NB4 (cell line): ENCODE measurements at regions not wholly inside any gene's neighbourhood (a gene's known extent, or its start where the extent isn't known, plus 50 kb on each side); places are given as distances from the start of the nearest gene placed in this dataset.

Source experiments
- DNase-seq: peaks from one replicate; pipeline ENCODE4 v3.0.0; 2010; ENCODE audit warnings: low read depth
- H3K4me3 ChIP-seq: one replicate; pipeline ENCODE4 v1.5.1; 2011; ENCODE audit warnings: mild to moderate bottlenecking, low read depth, low read length, moderate library complexity
- CTCF ChIP-seq: IDR thresholded peaks from one replicate; pipeline ENCODE4 v1.5.1; 2012; ENCODE audit warnings: low read depth, low read length
- MYC ChIP-seq: IDR thresholded peaks from 2 replicates; pipeline ENCODE4 v1.6.1; 2011; ENCODE audit warnings: low read depth, low read length
- POLR2A ChIP-seq: IDR thresholded peaks from 2 replicates; pipeline ENCODE4 v1.6.1; 2011; ENCODE audit warnings: mild to moderate bottlenecking; ENCODE audit not compliant: insufficient read length; ENCODE audit errors: extremely low read depth
- TF ChIP-seq, protein P1 (sequence below): IDR thresholded peaks from 2 replicates; pipeline ENCODE4 v1.6.1; 2011; ENCODE audit warnings: low read depth, low read length

DNA sequence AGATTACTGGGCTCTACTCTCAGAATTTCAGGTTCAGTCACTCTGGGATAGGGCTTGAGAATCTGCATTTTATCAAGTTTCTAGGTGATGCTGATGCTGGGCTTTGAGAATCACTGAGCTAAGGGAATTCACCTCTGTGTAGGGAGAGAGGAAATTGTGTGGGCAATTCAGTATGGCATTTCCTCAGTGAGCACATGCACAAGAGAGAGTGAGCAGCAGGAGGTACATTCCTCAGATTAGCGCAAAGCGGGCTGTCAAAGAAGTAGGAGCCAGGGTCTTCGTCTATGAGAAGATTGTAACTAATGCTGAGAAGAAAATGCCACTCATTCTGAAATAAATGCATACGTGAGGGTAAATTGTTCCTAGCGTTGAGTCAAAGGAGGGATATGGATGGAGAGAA, 175.9 kb downstream of the KIF4B start:
- TF ChIP-seq POLR2A (no peak), CTCF (no peak), MYC (no peak)
- TF ChIP-seq, protein P1, sequence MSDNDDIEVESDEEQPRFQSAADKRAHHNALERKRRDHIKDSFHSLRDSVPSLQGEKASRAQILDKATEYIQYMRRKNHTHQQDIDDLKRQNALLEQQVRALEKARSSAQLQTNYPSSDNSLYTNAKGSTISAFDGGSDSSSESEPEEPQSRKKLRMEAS = no peak
- H3K4me3 ChIP-seq = no peak overlapping the region
- no peak for DNase-seq

- TF ChIP-seq CTCF = no peak
- TF ChIP-seq, protein P1 = no peak
- no peak for TF ChIP-seq MYC
- TF ChIP-seq POLR2A = no peak
- DNase-seq = no peak
- no peak overlapping the region for H3K4me3 ChIP-seq
These were observed 176.4 kb downstream of the KIF4B start for GRCh38 chr5:155189981-155190380.

- no peak overlapping the region for H3K4me3 ChIP-seq
- no peak for DNase-seq
- TF ChIP-seq MYC = no peak
- TF ChIP-seq CTCF = no peak
- TF ChIP-seq POLR2A = no peak
- TF ChIP-seq, protein P1 = no peak
These were observed 179.5 kb downstream of the KIF4B start for GRCh38 chr5:155193029-155193428.

GRCh38 chr5:155193483-155194107, 180.0 kb downstream of the KIF4B start:
- DNase-seq = no peak
- TF ChIP-seq, protein P1 = no peak
- TF ChIP-seq CTCF (no peak), POLR2A (no peak), MYC (no peak)
- H3K4me3 ChIP-seq = no peak overlapping the region

GRCh38 chr5:155200608-155201007, 187.1 kb downstream of the KIF4B start:
- no peak for TF ChIP-seq MYC
- TF ChIP-seq, protein P1 = no peak
- no peak for DNase-seq
- no peak overlapping the region for H3K4me3 ChIP-seq

DNA sequence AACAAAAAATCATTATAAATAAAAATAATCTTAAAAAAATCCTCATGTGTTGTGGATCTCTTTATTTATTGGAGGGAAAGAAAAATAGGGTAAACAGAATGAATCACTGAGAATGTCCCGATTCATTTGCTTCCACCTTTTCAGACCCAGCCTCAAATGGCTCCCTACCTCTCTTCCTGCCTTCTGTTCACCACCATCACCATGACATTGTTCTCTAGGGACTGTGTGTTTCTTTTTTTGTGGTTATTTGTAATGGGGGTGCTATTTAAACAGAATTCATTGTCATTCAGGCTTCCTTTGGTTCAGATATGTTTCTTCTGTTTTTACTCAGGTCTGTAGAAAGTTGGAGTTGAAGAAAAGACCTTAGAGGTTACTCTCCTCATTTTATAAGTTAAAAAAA, 198.2 kb downstream of the KIF4B start:
- no peak for DNase-seq
- no peak overlapping the region for H3K4me3 ChIP-seq
- TF ChIP-seq, protein P1 = no peak
- no peak for TF ChIP-seq CTCF
- no peak for TF ChIP-seq MYC
- TF ChIP-seq POLR2A = no peak
